ENCODE measurements at regions not wholly inside any gene's neighbourhood (a gene's known extent, or its start where the extent isn't known, plus 50 kb on each side); places are given as distances from the start of the nearest gene placed in this dataset.

GRCh38 chr12:46547421-46548354, 175.1 kb upstream of the SLC38A2 start:
- no peak for TF ChIP-seq CTCF (conservative IDR thresholded peaks at IDR 0.05; ENCODE audit: low read depth, low read length)
- TF ChIP-seq RFX5 (IDR thresholded peaks at IDR 0.05; ENCODE audit: low read depth, low read length): no peak
- no peak for TF ChIP-seq MXI1 (IDR thresholded peaks at IDR 0.05; ENCODE audit: borderline replicate concordance, low read depth, low read length)
- no peak for TF ChIP-seq CEBPB (IDR thresholded peaks at IDR 0.05; ENCODE audit: low read depth, low read length)
- TF ChIP-seq POLR2A (IDR thresholded peaks at IDR 0.05; ENCODE audit: low read depth, low read length): no peak
- no peak for TF ChIP-seq MAZ (IDR thresholded peaks at IDR 0.05; ENCODE audit: borderline replicate concordance, low read depth, low read length)
- TF ChIP-seq RAD21 (IDR thresholded peaks at IDR 0.05; ENCODE audit: low read length): no peak
- TF ChIP-seq MAFK (IDR thresholded peaks at IDR 0.05; ENCODE audit: low read depth, low read length): no peak
- no peak for TF ChIP-seq USF2 (IDR thresholded peaks at IDR 0.05; ENCODE audit: low read depth, low read length)
- TF ChIP-seq RCOR1 (IDR thresholded peaks at IDR 0.05; ENCODE audit: insufficient replicate concordance, low read length): no peak
- no peak for TF ChIP-seq FOS (IDR thresholded peaks at IDR 0.05; ENCODE audit: low read depth, low read length)
- no peak for TF ChIP-seq BHLHE40 (IDR thresholded peaks at IDR 0.05; ENCODE audit: low read depth, low read length)
- TF ChIP-seq ELK1 (IDR thresholded peaks at IDR 0.05; ENCODE audit: borderline replicate concordance, low read depth, low read length): no peak

Data from IMR-90 (cell line).